GM21515 (cell line): ENCODE measurements at regions not wholly inside any gene's neighbourhood (a gene's known extent, or its start where the extent isn't known, plus 50 kb on each side); places are given as distances from the start of the nearest gene placed in this dataset.

Source experiments
- ATAC-seq: cut with Tn5 transposase; IDR thresholded peaks from one replicate; pipeline ENCODE4 v1.9.1; 2021; ENCODE audit not compliant: unreplicated experiment

- ATAC-seq: no peak
Observed at GRCh38 chr11:45481026-45481425, 184.4 kb downstream of the CHST1 start.

DNA sequence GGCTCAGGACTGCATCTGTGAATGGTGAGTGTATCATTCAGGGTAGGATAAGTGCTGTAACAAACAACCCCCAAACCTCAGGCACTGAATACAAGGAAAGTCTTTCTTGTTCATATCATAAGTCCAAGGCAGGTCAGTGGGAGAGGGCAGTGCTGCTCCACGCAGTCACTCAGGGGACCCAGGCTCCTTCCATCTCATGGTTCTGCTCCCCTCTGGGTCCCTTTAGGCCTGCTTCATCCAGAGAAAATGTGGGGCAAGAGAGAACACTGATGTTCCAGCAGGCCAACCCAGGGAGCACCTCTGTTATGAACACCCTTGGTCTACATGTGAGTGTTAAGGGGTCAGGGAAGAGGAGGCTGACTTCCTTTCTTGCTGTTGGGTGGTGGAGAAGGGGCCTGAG is 187.8 kb downstream of the CHST1 start:
- ATAC-seq: no peak

DNA sequence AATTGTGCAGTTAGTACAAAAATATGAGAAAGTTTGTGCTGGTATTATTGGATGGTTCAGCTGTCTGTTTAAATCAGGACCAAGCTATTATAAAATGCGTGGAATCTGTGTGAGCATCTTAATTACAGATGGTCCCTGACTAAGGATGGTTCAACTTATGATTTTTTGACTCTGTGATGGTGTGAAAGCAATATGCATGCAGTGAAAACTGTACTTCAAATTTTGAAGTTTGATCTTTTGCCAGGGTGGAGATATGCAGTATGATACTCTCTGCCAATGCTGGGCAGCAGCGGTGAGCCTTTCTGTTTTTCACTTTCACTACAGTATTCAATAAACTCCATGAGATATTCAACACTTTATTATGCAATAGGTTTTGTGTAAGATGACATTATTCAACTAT is 189.3 kb downstream of the CHST1 start:
- no peak for ATAC-seq

DNA sequence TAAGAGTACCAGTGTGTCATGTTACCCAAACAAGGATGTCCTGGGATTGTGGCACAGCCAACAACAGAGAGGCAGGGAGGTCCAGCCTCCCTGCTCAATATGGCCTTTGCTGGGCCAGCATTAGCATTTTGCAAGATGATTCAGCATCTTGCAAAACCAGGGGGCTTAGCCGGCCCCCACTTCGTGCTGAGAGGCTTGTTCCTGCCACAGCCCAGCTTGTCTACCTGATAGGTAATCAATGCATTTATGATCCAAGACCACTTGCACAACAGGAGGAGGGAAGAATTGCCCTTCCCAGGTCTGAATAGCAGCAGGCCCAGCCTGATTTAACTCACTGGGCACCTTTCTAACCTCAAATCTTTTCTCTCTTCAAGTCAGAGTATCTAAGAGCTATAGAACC is 189.0 kb upstream of the SYT13 start:
- no peak for ATAC-seq

- no peak for ATAC-seq
Observed at GRCh38 chr11:45473341-45473895, 187.3 kb upstream of the SYT13 start.

- ATAC-seq: no peak
Observed at GRCh38 chr11:45472716-45473317, 186.7 kb upstream of the SYT13 start.

DNA sequence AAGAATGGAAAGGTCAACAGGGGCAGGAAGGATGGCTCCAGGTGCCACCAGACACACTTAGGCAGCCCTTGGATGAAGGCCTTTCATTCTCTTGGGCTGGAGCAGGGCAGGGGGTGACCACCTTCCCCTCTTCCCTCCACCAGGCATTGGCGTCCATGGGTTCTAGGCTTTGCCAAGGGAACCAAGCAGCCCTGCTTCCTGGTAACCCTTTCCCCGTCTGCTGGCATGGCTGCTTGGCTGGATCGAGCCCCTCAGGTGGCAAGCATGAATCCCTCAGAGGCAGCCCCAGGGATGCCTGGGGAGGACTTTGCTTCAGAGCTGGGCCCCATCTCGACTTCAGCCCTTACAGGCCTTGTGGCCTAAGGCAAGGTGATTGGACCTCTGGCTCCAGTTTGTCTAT is 185.1 kb upstream of the SYT13 start:
- ATAC-seq: no peak

GRCh38 chr11:45470794-45471167 is 184.6 kb upstream of the SYT13 start:
- ATAC-seq: no peak

DNA sequence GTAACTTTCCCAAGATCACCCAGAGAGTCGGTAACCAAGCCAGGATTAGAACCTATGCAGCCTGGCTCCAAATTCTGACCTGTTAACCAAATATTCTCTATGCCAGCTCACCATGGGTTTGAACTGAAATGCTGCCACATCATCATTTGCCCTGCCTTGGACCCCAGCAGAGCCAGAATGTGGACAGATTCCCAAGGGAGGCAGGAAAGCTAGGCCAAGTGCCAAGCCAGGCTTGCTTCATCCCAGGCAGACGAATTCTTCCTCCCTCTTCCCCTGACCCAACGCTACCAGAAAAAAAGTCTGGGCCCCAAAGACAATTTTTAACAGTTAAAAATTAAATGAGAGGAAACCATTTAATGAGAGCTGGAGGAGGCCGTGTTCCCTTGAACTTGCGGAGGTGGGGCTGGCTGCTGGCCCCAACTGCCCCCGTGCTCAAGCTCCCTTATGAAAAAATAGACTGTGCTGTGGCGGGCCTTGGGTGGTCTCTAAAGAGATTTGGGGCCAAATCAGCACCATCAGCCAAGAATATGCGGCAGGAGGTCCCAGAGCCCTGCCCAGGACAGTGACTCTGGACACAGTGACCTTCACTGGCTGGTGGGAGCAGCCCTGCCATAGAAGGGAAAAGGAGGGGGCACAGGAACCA is 184.1 kb upstream of the SYT13 start:
- ATAC-seq: no peak

DNA sequence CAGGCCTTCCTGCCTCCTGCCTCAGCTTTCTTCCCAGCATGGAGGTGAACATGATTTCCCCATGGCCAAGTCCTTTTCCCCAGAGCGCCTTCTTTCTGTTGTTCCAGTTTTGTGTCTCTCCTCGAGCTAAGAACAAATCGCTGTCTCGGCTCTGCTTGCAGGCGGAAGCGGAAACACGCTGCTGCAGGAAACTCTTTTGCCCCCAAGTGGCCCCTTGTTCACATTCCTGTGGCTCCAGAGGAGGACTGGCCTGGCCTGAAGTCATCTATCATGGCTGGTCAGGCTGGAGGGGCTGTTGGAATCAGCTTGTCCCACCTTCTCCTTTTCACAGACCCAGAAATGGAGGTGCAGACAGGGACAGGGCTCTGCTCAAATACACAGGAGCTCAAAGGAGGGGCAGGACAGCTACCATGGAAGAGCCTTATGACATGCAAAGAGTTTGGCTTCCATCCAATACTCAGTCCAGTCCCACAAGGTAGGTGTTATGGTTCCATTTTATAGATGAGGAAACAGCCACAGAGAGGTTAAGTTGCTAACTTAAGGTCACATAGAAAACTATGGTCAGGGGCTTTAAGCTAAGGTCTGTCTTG is 182.2 kb upstream of the SYT13 start:
- ATAC-seq: no peak

- ATAC-seq: no peak
Observed at GRCh38 chr11:45463541-45463940, 177.4 kb upstream of the SYT13 start.

- ATAC-seq: no peak
Observed at GRCh38 chr11:45461514-45461913, 175.4 kb upstream of the SYT13 start.

DNA sequence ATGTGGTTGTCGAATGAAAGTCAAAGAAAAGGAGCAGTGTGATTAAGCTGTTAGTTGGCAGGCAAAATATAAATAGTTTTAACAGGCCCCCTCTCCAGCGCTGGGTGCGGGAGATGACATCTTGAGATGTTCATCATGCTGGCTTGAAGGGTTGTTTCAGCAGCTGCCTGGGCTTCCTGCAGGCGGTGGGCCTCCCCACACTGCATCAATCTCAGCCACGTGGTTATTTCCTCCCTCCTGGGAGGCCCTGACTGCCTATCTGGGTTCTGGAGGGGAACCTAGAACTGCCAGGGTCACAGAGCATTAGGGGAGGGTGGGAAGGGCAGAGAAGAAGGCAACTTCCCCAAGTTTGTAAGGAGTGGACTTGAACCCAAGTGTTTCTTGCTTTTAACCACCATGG is 173.3 kb upstream of the SYT13 start:
- ATAC-seq: no peak

GRCh38 chr11:45458269-45458668 is 172.1 kb upstream of the SYT13 start:
- ATAC-seq: no peak

GRCh38 chr11:45457649-45458048 is 171.5 kb upstream of the SYT13 start:
- ATAC-seq: no peak

DNA sequence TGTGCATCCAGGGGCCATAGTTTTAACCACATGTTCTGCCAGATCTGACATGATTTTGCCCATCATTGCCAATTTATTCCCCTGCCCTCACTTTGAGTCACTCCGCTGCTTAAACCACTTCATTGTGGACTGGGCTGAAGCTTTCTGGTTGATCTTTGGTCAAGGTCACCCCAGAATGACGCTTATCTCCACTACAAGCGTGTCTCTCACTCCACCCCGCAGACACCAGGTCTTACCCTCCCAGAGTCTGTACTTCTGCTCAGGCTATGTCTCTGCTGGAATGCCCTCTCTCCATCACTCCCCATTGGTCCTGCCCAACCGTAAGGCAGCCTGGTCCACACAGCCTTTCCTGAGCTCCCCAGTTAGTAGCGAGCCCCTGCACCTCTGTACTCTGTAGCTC is 170.5 kb upstream of the SYT13 start:
- ATAC-seq: no peak

GRCh38 chr11:45455536-45455935 is 169.4 kb upstream of the SYT13 start:
- ATAC-seq: no peak

DNA sequence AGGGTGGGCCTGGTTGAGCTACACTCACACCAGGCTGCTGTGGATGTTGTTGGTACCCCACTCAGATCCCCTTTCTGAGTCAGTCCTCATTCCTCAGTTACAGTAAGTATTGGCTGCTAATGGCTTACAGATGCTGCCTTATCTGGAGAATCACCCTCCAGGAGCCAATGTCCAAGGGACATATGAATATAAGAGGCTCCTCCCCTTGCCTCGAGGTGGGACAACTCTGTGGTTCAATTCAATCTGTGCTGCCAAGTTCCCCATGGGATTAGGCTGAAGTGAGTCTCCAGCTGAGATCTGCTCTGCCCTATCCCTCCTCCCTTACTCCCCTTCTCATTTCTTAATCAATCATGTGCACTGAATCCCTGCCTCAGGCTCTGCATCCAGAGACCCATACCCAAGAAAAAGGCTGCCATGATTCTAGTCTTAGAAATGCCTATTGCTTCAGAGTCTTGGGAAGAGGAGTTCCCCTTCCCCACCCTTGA is 168.8 kb upstream of the SYT13 start:
- no peak for ATAC-seq

- ATAC-seq: no peak
Observed at GRCh38 chr11:45453721-45454120, 167.6 kb upstream of the SYT13 start.

DNA sequence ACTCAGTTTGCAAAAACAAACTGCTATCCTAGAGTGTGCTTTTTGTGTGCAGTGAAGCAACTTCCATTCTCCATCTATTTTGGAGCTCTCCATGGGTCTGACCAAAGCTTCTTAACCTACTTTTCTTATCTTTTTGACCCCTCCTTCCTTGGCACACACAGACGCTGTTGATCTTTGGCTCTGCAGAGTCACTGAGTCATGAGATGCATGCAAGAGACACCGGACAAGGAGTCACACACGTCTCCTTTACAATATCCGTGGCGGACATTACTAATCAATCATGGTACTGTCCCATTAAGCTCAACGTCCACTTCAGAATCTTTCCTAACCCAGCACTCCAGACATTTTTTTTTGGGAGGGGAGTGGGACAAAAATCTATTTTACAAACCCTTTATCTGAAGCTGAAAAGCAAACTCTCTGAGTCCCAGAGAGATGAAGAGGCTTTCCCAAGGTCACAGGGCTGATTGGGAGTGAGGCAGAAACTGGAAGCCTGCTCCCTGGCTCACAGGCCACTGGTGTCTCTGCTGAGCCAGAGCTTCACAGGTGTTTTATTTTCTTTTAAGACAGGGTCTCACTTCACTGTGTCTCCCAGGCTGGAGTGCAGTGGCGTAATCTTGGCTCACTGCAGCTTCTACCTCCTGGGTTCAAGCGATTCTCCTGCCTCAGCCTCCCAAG is 165.8 kb upstream of the SYT13 start:
- ATAC-seq: no peak

DNA sequence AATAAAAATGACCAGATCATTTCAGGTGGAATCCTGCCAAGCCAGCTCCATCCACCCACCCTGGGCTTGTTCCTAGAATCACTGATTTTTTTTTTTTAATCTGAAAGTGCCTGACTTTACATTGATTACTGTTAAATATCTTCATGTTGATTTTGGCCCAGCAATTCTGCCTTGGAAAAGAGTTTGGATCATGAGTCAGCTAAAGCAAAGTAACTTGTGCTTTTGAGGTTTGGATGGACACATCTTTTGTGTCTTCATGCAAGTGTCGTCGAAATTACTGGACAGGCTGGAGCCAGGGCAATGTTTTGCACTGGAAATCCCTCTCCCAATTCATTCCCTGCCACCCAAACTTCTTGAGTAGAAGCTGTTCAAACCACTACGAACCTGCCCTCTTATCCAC is 164.0 kb upstream of the SYT13 start:
- ATAC-seq: no peak
